ENCODE measurements at regions not wholly inside any gene's neighbourhood (a gene's known extent, or its start where the extent isn't known, plus 50 kb on each side); places are given as distances from the start of the nearest gene placed in this dataset.

- no peak for DNase-seq
- no peaks in the 10 kb centered on the region for H3K36me3 Mint-ChIP-seq (ENCODE audit: insufficient read depth, unreplicated experiment)
- H3K9me3 Mint-ChIP-seq (ENCODE audit: low read depth, unreplicated experiment): peaks cover 1% of the 10 kb centered on the region
- TF ChIP-seq CTCF (IDR thresholded peaks at IDR 0.05; ENCODE audit: unreplicated experiment): no peak
- CTCF ChIA-PET: no interaction called here
- BruUV-seq (replicated peaks): no TSS peak
- H3K4me3 Mint-ChIP-seq (ENCODE audit: low read depth, unreplicated experiment): no peak overlapping the region
- intact Hi-C loops (cut with micrococcal nuclease; ENCODE audit: unreplicated experiment): no loop called here
- H3K4me1 Mint-ChIP-seq (ENCODE audit: low read depth, unreplicated experiment): no peaks in the 10 kb centered on the region
- no peaks in the 10 kb centered on the region for H3K27me3 Mint-ChIP-seq (ENCODE audit: unreplicated experiment)
- no peak overlapping the region for H3K27ac Mint-ChIP-seq (ENCODE audit: unreplicated experiment)
These were observed 147.8 kb upstream of the PAQR3 start for GRCh38 chr4:79087071-79087470.

- intact Hi-C loops (cut with micrococcal nuclease; ENCODE audit: unreplicated experiment): no loop called here
- H3K36me3 Mint-ChIP-seq (ENCODE audit: insufficient read depth, unreplicated experiment): no peaks in the 10 kb centered on the region
- no peaks in the 10 kb centered on the region for H3K4me1 Mint-ChIP-seq (ENCODE audit: low read depth, unreplicated experiment)
- BruUV-seq (replicated peaks): no TSS peak
- DNase-seq: no peak
- H3K27ac Mint-ChIP-seq (ENCODE audit: unreplicated experiment): no peak overlapping the region
- peaks cover 4% of the 10 kb centered on the region for H3K9me3 Mint-ChIP-seq (ENCODE audit: low read depth, unreplicated experiment)
- no peak overlapping the region for H3K4me3 Mint-ChIP-seq (ENCODE audit: low read depth, unreplicated experiment)
- TF ChIP-seq CTCF (IDR thresholded peaks at IDR 0.05; ENCODE audit: unreplicated experiment): no peak
- CTCF ChIA-PET: no interaction called here
- no peaks in the 10 kb centered on the region for H3K27me3 Mint-ChIP-seq (ENCODE audit: unreplicated experiment)
These were observed 144.3 kb upstream of the PAQR3 start for GRCh38 chr4:79083406-79084010.

GRCh38 chr4:79082997-79083396 is 143.8 kb upstream of the PAQR3 start:
- BruUV-seq (replicated peaks): no TSS peak
- CTCF ChIA-PET: no interaction called here
- DNase-seq: no peak
- H3K4me1 Mint-ChIP-seq (ENCODE audit: low read depth, unreplicated experiment): no peaks in the 10 kb centered on the region
- intact Hi-C loops (cut with micrococcal nuclease; ENCODE audit: unreplicated experiment): no loop called here
- H3K4me3 Mint-ChIP-seq (ENCODE audit: low read depth, unreplicated experiment): no peak overlapping the region
- TF ChIP-seq CTCF (IDR thresholded peaks at IDR 0.05; ENCODE audit: unreplicated experiment): no peak
- H3K36me3 Mint-ChIP-seq (ENCODE audit: insufficient read depth, unreplicated experiment): no peaks in the 10 kb centered on the region
- H3K27me3 Mint-ChIP-seq (ENCODE audit: unreplicated experiment): no peaks in the 10 kb centered on the region
- no peak overlapping the region for H3K27ac Mint-ChIP-seq (ENCODE audit: unreplicated experiment)
- H3K9me3 Mint-ChIP-seq (ENCODE audit: low read depth, unreplicated experiment): peaks cover 4% of the 10 kb centered on the region

- Mint-ChIP-seq H3K4me1 (ENCODE audit: low read depth, unreplicated experiment) (no peaks in the 10 kb centered on the region), H3K9me3 (ENCODE audit: low read depth, unreplicated experiment) (peaks cover 4% of the 10 kb centered on the region), H3K4me3 (ENCODE audit: low read depth, unreplicated experiment) (no peak overlapping the region), H3K36me3 (ENCODE audit: insufficient read depth, unreplicated experiment) (no peaks in the 10 kb centered on the region), H3K27ac (ENCODE audit: unreplicated experiment) (no peak overlapping the region), H3K27me3 (ENCODE audit: unreplicated experiment) (no peaks in the 10 kb centered on the region)
- intact Hi-C loops (cut with micrococcal nuclease; ENCODE audit: unreplicated experiment): no loop called here
- CTCF ChIA-PET: no interaction called here
- no peak for TF ChIP-seq CTCF (IDR thresholded peaks at IDR 0.05; ENCODE audit: unreplicated experiment)
- DNase-seq: no peak
- BruUV-seq (replicated peaks): no TSS peak
These were observed 142.7 kb upstream of the PAQR3 start for GRCh38 chr4:79081973-79082372.

Measured in Calu3 (cell line).